ENCODE measurements at regions not wholly inside any gene's neighbourhood (a gene's known extent, or its start where the extent isn't known, plus 50 kb on each side); places are given as distances from the start of the nearest gene placed in this dataset.
"Not testable (repeated sequence)": the region's sequence is repeated elsewhere in the genome, so short reads cannot be mapped to it uniquely, and the experiment has no call there.

DNA sequence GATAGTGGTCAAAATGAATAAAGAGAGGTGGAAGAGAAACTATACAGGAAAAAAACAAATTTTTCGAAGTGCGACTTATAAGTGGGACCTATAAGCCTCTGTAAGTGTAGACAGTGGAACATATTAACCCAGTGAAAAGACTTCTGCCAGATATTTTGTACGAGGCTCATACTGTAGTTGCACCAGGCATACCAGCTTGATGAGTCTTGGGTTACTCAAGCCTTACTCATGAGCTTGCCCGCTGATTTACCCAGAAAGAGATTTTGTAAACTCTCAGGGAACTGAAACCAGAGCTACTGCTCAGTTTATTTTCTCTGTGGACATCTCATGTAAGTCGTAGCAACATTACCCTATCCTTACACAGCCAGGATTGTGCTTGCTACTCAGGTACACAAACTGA is 708.0 kb upstream of the SOX9 start:
- DNase-seq (ENCODE audit: low read depth in 2 of 2), result no peak

DNA sequence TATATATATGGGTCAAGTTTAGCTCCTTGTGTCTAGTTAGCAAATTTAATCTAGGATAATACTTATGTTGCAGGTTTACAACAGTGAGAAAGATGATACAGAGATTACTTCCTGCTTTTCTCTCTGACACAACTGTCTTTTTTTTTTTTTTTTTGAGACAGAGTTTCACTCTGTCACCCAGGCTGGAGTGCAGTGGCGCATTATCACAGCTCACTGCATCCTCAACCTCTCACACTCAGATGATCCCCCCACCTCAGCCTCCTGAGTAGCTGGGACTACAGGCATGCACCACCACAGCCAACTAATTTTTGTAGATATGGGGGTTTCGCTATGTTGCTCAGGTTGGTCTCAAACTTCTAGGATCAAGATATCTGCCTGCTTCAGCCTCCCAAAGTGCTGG is 706.9 kb upstream of the SOX9 start:
- no peak for DNase-seq (ENCODE audit: low read depth in 2 of 2)

- DNase-seq (ENCODE audit: low read depth in 2 of 2), result no peak
Measured at GRCh38 chr17:71417142-71417541, 703.7 kb upstream of the SOX9 start.

GRCh38 chr17:71422968-71423367 is 697.9 kb upstream of the SOX9 start:
- DNase-seq (ENCODE audit: low read depth in 2 of 2), result no peak

GRCh38 chr17:71423871-71424546 is 696.8 kb upstream of the SOX9 start:
- DNase-seq (ENCODE audit: low read depth in 2 of 2), result no peak

DNA sequence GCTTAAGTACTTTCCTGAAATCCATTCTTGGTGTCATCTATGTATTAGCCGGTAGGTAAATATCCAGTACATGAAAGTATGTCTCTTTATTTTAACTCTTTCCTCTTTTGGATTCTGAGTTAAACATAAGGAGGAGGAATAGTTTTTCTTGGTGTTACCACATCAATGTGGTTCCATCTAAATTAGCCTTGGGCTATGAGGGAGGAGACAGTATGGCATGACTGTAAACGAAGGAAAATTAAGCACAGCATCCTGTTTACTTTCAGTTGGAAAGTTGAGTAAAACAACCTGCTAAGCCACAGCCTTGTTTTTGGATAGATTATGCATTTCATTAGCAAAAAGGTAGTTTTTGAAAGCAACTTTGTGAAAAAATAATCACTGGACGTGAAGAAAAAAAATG is 693.0 kb upstream of the SOX9 start:
- DNase-seq (ENCODE audit: low read depth in 2 of 2), result no peak

DNA sequence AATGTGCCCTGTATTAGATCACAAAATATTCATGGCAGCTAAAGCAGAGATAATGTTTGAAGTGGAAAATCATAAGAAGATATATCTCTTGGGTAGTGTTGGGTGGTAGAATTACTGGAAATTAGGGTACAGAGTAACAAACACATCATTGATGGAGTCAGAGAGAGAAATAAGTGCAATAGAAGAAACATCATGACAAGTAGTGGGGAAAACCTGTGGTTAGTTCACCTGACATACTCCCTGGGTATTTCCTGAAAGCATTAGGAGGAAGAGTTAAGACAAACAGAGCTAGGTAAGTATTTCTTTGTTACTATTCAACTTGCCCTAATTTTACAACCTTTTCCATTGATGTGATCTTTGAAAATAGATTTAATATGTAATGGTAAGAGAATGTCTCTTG is 691.9 kb upstream of the SOX9 start:
- no peak for DNase-seq (ENCODE audit: low read depth in 2 of 2)

- DNase-seq (ENCODE audit: low read depth in 2 of 2), result no peak
Measured at GRCh38 chr17:71430281-71430680, 690.5 kb upstream of the SOX9 start.

- DNase-seq (ENCODE audit: low read depth in 2 of 2), result no peak
Measured at GRCh38 chr17:71431146-71431545, 689.7 kb upstream of the SOX9 start.

DNA sequence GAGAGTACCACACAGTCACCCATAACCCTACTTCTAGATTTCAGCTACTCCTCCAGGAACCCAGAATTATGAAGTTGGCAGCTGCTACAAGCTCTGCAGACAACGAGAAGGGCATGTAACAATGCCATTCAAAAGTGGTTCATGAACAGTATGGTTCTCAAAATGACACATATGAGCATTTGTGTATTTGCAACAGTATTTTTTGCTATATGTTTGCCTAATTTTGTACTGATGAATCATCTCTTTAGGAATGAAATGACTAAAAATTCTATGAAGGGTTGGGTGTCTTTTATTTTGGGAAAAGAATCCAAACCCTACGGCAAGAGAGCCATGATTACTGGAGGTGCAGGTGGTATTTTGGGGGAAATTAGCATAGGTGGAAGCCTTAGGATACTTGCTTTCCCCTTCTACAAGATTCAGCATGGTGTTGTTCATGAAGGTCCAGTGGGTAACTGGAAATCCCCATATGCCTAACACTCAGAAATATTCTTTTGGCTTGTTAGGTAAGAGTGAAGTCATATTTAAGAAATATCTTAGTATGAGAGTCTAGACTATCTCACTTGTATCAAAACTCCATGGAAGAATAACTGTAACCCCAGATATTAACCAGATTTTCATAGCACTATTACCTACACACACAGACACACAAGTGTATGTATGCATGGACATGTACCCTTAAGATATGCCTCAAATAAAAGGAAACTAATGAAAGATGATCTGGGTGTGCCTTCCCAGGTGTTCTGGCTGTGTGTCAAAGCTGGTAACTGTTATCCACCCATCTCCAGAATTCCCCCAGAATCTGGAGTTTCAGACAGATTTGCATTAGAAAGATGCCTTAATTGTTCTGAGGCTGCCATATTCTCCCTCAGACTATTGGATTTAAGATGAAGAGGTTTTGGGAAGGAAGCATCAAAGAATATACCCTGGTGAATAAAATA is 688.2 kb upstream of the SOX9 start:
- no peak for DNase-seq (ENCODE audit: low read depth in 2 of 2)

GRCh38 chr17:71434716-71435115 is 686.1 kb upstream of the SOX9 start:
- DNase-seq (ENCODE audit: low read depth in 2 of 2), result no peak

DNA sequence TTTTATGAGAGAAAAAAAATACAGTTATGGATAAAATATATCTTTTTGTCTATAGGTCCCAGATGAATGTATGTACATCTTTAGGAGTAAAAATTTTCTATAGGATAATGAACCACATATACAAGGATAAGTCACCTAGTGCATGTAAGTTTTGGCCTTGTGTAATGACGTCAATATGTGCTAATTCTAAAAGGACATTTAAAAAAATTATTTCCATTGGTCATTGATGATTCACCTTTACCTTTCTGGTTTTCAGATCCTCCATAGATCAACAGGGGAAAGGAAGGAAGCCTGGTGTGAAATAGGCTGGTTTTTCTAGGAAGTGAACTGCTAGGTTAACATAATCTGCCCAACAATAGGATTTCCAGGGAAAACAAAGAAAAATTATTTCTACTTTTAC is 684.3 kb upstream of the SOX9 start:
- no peak for DNase-seq (ENCODE audit: low read depth in 2 of 2)

DNA sequence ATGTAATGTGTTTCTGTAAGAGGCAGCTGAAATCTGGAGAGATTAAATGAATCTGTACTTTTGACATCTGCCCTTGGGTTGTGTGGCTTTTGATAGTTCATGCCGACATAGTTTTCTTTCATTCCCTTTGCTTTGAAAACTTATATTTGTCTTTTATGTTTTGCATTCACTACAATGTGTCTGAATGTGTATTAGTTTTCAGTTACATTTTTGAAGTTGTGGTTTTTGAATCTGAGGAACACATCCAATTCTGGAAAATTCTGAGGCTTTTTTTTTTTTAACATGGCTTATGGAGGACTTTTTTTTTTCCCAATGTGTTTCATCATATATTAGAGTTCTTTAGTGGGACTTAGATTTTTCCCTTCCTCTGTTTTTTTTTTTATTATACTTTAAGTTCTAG is 683.7 kb upstream of the SOX9 start:
- DNase-seq (ENCODE audit: low read depth in 2 of 2), result no peak

DNA sequence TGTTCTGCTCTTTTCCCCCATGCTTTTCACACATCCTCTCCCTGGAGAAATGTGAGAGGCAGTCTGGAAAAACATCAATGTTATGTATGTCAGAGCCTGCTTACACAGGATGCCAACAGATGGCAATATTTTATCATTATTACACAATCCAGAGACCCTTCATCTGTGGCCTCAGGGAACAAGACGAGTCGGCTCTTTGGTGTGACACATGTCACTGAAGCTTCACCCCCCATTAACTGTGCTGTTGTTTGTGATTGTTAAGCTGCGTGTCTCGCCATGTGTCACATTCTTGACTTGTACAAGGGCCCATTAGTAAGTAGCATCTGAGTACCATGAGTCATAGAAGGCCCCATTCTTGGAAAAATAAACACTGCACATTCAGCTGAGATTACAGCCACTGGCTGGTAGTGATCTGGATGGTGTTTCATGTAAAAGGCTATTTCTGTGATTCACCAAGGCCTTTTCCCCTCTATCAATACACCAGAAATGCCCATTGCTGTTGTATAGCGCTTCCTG is 682.1 kb upstream of the SOX9 start:
- DNase-seq (ENCODE audit: low read depth in 2 of 2), result peak in 1 of 2 donors; percentile 1

DNA sequence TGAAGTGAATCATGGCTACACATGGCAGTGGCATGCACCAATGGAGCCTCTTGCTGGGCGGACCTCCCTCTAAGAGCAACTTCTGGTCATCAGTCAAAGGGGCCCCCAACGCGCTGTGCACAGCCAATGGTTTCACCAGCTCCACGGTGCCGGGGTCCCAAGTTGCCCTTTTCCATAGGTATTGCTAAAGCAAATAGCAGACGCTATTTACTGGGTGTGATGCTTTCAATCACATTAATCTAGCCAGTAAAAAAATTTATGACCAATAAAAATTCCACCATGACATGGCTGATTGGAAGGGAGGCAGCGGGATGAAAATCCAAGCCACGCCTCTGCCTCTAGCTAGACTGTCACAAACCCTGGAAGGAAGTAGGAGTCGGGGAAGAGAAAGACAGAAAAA is 680.3 kb upstream of the SOX9 start:
- no peak for DNase-seq (ENCODE audit: low read depth in 2 of 2)

DNA sequence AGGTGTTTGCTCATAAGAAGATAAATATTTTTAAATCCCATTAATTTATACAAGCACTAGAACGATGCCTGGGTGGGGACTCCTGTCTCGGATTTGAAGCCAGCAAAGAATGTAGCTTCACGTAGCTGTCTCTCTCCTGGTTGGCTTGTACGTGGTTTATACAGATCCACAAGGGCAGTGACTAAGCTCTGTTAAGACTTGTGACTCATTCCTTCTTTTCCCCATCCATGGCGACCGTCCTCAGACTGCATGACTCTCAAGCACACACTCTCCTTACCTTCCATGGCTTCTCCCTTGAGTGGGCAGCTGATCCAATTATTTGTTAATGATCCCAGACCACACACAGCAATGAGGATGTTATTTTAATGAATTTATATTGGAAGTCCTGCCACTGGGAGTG is 679.7 kb upstream of the SOX9 start:
- no peak for DNase-seq (ENCODE audit: low read depth in 2 of 2)

GRCh38 chr17:71444078-71444477 is 676.7 kb upstream of the SOX9 start:
- DNase-seq (ENCODE audit: low read depth in 2 of 2), result no peak

- no peak for DNase-seq (ENCODE audit: low read depth in 2 of 2)
Measured at GRCh38 chr17:71446645-71447437, 674.0 kb upstream of the SOX9 start.

DNA sequence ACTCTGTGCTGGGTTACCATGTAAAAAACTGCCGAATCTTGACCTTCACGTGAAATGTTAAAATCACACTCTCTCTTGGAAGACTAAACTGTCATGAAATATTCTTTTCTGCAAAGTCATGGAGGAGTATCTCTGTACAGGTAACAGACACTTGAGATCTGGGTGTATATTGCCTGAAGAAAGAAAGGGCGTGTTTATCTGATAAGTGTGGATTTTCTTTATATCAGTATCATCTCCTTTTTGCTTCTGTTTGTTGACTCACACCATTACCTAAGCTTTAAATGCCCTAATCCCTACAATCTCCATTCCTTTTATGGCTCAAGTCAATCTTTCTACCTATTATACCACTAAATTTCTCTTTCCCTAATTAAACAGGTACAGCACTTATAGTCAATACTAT is 673.2 kb upstream of the SOX9 start:
- DNase-seq (ENCODE audit: low read depth in 2 of 2), result no peak

GRCh38 chr17:71450657-71451056 is 670.2 kb upstream of the SOX9 start:
- DNase-seq (ENCODE audit: low read depth in 2 of 2), result not testable (repeated sequence)

DNA sequence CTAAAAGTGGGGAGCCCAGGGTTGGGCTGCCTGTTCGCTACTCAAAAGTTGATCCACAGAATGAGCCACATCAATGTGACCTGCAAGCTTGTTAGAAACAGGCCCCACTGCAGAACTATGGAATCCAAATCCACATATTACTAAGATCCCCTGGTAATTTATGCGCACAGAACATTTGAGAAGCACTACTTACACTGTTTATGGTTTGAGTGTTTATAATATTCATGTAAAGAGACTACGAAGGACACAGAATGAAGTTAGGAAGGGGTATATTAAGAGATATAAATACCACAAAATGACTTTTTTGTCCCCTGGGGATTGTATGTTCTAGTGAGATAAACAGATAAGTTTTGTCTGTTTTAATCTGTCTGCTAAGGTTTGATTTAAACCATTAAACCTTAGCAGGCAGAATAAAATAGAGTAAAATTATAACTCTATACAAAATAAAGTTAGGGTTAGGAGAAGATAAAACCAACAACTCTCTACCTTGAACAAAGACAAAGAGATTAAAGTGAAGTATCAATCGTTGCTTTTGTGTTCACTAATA is 666.9 kb upstream of the SOX9 start:
- no peak for DNase-seq (ENCODE audit: low read depth in 2 of 2)

- DNase-seq (ENCODE audit: low read depth in 2 of 2), result no peak
Measured at GRCh38 chr17:71455219-71455618, 665.6 kb upstream of the SOX9 start.

Measured in lung microvascular endothelial cell (primary cell).